HL-60 (cell line): ENCODE measurements at regions not wholly inside any gene's neighbourhood (a gene's known extent, or its start where the extent isn't known, plus 50 kb on each side); places are given as distances from the start of the nearest gene placed in this dataset.

ENCODE experiments used
- DNase-seq, 2 experiments: peaks; one replicate each; pipeline ENCODE4 v3.0.0-alpha.2; 2010 to 2020; ENCODE audit warnings: low read depth in 1 of 2, low spot score in 1 of 2
- H3K27ac ChIP-seq: fragments of 250-450 bp; sonication (Bioruptor Pico); replicated peaks from 2 replicates; pipeline ENCODE4 v1.5.1; 2020; ENCODE audit warnings: mild to moderate bottlenecking, moderate library complexity
- H3K27me3 ChIP-seq: fragments of 250-450 bp; sonication (Bioruptor Pico); 2 replicates; pipeline ENCODE4 v1.5.1; 2021; ENCODE audit warnings: mild to moderate bottlenecking, moderate library complexity; ENCODE audit not compliant: insufficient read depth, poor library complexity, severe bottlenecking
- H3K4me3 ChIP-seq: replicated peaks from 2 replicates; pipeline ENCODE4 v1.5.1; 2011; ENCODE audit warnings: mild to moderate bottlenecking, control low read depth, low read length; ENCODE audit not compliant: insufficient read depth
- CTCF ChIP-seq: IDR thresholded peaks from one replicate; pipeline ENCODE4 v1.5.1; 2011; ENCODE audit warnings: low read length, control low read depth, inconsistent platforms; ENCODE audit not compliant: insufficient read depth
- GABPA ChIP-seq: IDR thresholded peaks from 2 replicates; pipeline ENCODE4 v1.6.1; 2012; ENCODE audit warnings: low read depth
- POLR2AphosphoS5 ChIP-seq: IDR thresholded peaks from 2 replicates; pipeline ENCODE4 v1.6.1; 2012; ENCODE audit warnings: low read depth
- REST ChIP-seq: IDR thresholded peaks from 2 replicates; pipeline ENCODE4 v1.6.1; 2012; ENCODE audit warnings: low read depth; ENCODE audit not compliant: insufficient replicate concordance
- SPI1 ChIP-seq: IDR thresholded peaks from 2 replicates; pipeline ENCODE4 v1.6.1; 2012; ENCODE audit warnings: low read depth, mild to moderate bottlenecking, borderline replicate concordance

DNA sequence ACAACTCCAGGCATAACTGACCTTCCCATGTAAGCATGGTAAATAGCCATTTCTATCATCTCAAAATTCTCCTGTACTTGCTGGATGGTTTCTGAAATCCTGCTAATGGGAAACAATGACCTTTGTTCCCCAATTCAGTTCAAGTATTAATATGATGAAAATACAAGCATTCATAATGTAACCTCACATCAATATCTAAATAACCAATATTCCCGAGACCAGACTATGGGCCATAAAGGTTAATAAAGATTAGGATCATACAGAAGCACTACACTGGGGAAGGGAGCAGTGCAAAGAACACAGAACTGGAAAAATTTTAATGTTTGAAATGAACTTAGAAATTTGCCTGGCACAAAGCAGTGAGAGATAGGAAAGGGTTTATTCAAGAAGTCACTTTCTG lies 151.3 kb upstream of the SETMAR start:
- no peak for DNase-seq
- H3K27ac ChIP-seq = no peak overlapping the region
- no peaks in the 10 kb centered on the region for H3K27me3 ChIP-seq
- TF ChIP-seq POLR2AphosphoS5 = no peak
- TF ChIP-seq SPI1 = no peak
- TF ChIP-seq REST = no peak
- TF ChIP-seq GABPA = no peak
- no peak for TF ChIP-seq CTCF
- no peak overlapping the region for H3K4me3 ChIP-seq

DNA sequence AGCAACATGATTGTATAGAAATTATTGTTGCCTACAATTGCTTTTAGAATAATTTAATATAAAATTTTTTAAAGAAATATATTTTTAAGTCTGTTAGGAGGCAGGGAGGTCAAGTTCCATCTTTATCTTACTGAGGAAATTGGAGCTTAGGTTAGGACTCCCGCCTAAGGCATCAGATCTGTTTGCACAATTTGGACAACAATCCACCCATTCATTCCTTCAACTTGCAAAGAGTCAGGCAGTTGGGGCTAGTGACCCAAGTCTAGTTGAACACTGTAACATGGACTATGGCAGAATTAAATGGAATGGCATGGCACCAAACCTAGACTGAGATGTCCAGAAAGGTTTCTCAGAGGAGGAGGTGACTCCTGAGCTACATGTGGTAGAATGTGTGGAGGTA lies 149.4 kb upstream of the SETMAR start:
- H3K4me3 ChIP-seq = no peak overlapping the region
- no peaks in the 10 kb centered on the region for H3K27me3 ChIP-seq
- DNase-seq = no peak
- H3K27ac ChIP-seq = no peak overlapping the region
- no peak for TF ChIP-seq POLR2AphosphoS5
- TF ChIP-seq GABPA = no peak
- TF ChIP-seq SPI1 = no peak
- TF ChIP-seq REST = no peak
- no peak for TF ChIP-seq CTCF

GRCh38 chr3:4158329-4158728 lies 144.8 kb upstream of the SETMAR start:
- no peaks in the 10 kb centered on the region for H3K27me3 ChIP-seq
- DNase-seq = no peak
- no peak overlapping the region for H3K4me3 ChIP-seq
- H3K27ac ChIP-seq = no peak overlapping the region
- TF ChIP-seq REST (peak; percentile 87), GABPA (no peak), POLR2AphosphoS5 (no peak), SPI1 (no peak)

DNA sequence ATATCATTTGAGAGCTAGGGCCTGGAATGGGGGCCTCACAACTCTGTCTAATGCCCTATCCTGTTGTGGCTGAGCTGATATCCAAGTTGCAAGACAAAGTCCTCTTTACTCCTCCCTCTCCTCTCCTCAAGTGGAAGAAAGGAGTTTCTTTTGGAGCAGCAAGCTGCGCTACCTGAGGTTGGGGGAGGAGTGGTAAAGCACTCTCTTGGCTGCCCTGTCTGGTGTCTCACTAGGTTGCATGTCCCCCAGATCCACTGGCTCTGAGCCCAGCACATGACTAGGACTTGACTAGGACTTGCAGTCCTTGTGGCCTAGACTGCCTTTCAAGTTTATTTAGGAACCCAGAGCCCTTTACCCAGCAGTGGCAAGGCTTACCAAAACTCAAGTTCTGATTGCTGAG lies 141.1 kb upstream of the SETMAR start:
- Histone ChIP-seq H3K27me3 (no peaks in the 10 kb centered on the region), H3K4me3 (no peak overlapping the region), H3K27ac (no peak overlapping the region)
- no peak for DNase-seq
- TF ChIP-seq REST (no peak), SPI1 (no peak), GABPA (no peak), CTCF (no peak), POLR2AphosphoS5 (no peak)
